HUDEP-2 (cell line): ENCODE measurements at regions not wholly inside any gene's neighbourhood (a gene's known extent, or its start where the extent isn't known, plus 50 kb on each side); places are given as distances from the start of the nearest gene placed in this dataset.

Experiments used
- DNase-seq, 76 experiments: peaks; one replicate each; lab custom pipeline; 2025; ENCODE audit not compliant: unreplicated experiment in 76 of 76; lab: John Stamatoyannopoulos, UW

GRCh38 chr2:188848887-188849435, 125.2 kb upstream of the COL3A1 start:
- DNase-seq, result no peak

DNA sequence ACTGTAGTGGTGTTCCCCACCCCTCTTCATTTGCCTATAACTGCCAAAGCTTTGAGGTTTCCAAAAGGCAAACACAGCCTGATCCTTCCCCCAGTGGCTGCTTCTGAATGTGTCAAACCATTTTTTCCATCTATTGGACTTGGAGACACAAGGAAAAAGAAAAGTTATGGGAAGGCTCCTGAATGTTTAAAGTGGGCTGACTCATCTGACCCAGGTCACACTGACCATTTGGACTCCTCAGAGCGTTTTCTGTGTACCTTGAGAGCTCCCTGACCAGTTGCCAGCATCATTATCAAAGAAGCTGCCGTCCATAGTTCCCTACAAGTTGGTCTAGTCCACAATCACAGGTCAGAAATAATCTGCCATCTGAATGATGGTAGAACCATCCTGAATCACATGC, 123.4 kb upstream of the COL3A1 start:
- no peak for DNase-seq

DNA sequence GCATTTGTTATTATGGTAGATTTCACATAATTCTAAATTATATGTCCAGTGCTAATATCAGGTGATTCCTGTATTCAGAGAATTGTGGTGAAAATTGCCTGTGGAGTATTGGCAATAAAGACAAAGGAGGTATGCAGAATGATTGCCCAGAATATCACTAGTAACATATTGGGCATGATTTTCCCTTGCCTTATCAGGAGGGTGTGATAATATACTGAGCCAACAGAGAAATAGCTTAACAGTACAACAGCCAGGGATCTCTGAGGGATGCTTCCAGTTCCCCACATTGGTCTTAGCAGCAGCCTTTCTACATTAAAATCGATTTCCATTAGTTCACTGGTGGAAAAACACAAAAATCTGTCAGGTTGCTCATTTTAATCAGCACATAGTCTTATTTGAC, 122.9 kb upstream of the COL3A1 start:
- no peak for DNase-seq

- no peak for DNase-seq
Measured at GRCh38 chr2:188851826-188852225, 122.3 kb upstream of the COL3A1 start.

GRCh38 chr2:188852772-188853171, 121.4 kb upstream of the COL3A1 start:
- no peak for DNase-seq

GRCh38 chr2:188853307-188853706, 120.9 kb upstream of the COL3A1 start:
- DNase-seq, result no peak

GRCh38 chr2:188865681-188866080, 108.5 kb upstream of the COL3A1 start:
- no peak for DNase-seq

GRCh38 chr2:188869550-188869949, 104.6 kb upstream of the COL3A1 start:
- DNase-seq, result no peak

GRCh38 chr2:188870289-188870688, 103.9 kb upstream of the COL3A1 start:
- DNase-seq, result no peak

GRCh38 chr2:188875104-188875503, 99.1 kb upstream of the COL3A1 start:
- no peak for DNase-seq

- no peak for DNase-seq
Measured at GRCh38 chr2:188878716-188879115, 95.5 kb upstream of the COL3A1 start.

DNA sequence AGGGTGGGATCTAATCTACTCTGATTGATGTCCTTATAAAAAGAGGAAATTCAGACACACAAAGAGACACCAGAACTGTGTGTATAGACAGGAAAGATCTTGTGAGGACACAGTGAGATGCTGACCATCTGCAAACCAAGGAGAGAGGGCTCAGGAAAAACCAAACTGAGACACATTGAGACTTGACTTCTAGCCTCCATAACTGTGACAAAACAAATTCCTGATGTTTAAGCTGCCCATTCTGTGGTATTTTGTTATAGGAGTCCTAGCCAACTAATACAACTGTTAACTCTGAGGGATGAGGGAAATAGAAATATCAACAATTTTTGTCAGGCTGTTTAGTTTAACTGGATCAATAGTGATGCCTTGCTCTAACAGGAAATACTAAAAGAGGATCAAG, 93.4 kb upstream of the COL3A1 start:
- no peak for DNase-seq

DNA sequence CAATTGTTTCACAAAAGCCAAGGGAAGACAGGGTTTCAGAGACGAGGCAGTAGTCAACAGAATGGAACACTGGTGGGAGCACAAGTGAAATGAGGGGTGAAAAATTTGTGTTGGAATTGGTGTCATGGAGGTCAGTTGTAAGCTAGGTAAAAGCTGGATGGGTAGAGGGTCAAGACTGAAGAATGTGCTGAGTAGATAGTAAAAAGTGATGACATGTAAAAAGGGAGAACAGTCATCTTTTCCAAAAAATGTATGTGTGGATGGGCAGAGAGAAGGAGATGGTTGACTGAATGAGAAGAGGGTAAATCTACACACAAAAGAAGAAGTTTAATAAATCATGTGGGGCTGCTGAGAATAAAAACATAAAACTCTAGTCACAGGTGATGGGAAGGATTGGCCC, 92.7 kb upstream of the COL3A1 start:
- no peak for DNase-seq

DNA sequence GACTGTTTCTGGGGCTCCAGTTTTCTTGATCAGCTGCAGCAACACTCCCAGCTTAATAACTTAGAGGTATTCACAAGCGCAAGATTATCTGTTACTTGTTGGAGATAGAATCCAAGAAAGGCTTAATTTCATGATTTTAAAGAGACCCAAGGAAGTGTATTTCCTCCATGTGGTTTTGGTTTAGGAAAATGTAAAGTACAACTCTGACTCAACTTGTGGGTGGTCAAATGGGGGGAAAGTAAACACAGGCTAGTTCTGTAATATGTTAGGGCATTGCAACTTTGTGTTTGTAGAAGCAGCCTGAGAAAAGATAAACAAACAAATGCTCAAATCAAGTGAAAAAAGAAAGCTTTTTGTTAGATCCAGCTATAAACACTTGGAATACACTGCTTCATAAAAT, 90.1 kb upstream of the COL3A1 start:
- DNase-seq, result no peak

DNA sequence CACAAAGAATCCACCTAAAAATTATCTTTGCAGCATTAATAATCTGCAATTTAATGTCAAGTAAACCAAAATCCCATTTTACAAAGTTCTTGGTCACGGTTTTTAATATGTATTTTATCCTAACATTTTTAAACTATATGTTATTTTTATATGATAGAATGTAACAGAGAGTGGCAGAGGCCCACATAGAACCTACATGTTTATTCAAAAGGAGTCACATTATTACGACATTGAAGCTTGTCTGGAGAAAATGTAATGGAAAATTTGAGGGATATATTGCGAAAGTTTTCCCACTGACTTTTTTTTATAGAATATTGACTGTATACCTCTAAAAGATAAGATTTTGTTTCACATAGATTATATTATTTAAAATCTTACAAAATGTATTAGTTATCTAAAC, 89.7 kb upstream of the COL3A1 start:
- DNase-seq, result no peak

DNA sequence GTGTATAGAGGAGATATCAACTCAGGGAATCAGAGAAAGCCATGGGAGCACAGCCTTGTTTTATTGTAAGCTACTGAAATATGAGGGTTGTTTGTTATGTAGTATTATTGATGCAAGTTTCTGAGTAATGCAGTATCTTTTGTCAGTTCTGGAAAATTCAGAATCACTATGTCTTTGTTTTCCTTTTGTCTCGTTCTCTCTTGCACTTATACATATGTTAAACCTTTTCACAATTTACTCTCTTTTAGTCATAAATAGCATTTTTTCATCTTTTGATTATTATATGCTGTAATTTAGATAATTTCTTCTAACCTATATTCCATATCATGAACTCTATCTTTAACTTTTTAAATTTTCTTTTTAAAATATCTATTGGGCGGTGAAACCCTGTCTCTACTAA, 85.0 kb upstream of the COL3A1 start:
- DNase-seq, result no peak

DNA sequence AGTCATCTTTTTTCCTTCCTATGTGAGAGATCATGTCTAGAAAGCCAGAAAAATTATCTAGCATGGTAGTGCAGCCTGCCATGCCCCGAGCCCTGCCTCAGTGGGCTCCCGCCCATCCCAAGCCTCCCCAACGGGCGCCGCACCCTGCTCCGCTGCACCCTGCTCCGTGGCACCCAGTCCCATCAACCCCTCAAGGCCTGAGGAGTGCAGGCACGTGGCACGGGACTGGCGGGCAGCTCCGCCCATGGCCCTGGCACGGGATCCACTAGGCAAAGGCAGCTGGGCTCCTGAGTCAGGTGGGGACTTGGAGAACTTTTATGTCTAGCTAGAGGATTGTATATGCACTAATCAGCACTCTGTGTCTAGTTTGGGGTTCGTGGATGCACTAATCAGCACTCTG, 83.4 kb upstream of the COL3A1 start:
- DNase-seq, result no peak

- no peak for DNase-seq
Measured at GRCh38 chr2:188892636-188893035, 81.5 kb upstream of the COL3A1 start.

DNA sequence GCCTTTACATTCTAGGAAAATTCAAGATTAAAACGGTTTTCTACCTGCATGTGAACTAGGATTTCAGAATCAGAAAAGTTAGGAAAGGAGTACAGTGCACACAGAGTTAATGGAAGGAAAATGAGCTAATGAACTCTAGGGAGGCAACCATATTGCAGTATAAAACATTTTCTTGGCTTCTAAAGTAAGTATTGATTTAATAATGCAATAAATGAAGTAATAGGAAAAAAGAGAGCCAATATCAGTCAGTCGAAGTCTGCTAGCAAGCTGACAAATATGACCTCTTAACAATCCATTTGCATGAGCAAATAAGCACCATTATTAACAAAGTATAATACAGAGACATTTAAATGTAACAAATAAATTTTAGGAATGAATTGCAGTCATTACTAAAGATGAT, 80.2 kb upstream of the COL3A1 start:
- no peak for DNase-seq

- DNase-seq, result no peak
Measured at GRCh38 chr2:188894979-188895378, 79.2 kb upstream of the COL3A1 start.

DNA sequence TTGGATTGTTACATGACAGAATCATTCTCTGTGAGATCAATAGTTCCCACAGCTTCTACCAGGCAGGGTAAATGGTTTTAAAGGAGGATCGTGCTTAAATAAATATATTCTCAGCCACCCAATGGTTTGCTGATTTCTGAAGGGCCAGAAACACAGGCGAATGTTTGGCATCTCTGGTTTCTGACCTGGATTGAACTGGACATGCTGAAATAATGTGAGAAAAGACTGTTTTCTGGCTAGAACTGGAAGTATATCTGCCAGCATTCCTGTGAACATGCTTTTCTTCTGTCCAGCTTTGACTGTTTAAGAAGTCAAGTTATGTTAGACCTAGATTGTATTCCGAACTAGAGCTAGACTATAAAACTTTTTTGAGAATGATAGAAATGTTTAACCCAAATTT, 77.1 kb upstream of the COL3A1 start:
- DNase-seq, result no peak

- no peak for DNase-seq
Measured at GRCh38 chr2:188898261-188898660, 75.9 kb upstream of the COL3A1 start.

GRCh38 chr2:188902901-188903491, 71.2 kb upstream of the COL3A1 start:
- no peak for DNase-seq
